ENCODE measurements at regions not wholly inside any gene's neighbourhood (a gene's known extent, or its start where the extent isn't known, plus 50 kb on each side); places are given as distances from the start of the nearest gene placed in this dataset.

DNA sequence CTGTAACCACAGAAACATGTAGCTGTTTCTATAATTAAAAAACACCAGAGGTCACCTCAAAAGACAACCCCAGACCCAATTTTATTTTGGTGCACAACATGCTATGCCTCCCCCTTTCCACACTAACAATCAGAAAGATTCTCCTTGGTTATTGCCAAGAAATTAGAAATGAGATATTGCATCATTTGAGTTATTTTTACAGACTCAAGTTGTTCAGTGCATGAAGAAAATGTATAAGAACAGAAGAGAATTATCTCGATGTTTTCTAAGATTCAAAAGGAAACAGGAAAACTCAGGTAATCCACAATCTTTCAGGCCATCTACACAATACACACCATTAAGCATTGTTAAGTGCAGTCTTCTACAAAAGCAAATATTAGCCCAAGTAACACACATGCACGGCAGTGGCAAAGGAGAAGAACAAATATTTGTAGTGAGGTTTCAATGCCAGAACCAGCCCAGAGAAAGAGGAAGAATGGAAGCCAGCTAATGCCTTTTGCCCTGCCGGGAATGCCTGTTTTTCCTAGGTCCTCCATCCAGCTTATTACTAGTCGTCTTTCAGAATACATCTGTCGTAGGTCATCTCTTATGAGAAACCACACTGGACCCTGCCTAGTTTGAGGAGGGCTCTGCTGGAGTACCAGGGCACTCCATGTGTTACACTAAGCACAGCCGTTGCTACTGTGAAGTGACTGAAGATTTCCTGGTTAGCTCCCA lies 67.6 kb upstream of the C1GALT1 start:
- DNase-seq (ENCODE audit: low read depth in 1 of 2, low spot score in 1 of 2), result no peak

DNA sequence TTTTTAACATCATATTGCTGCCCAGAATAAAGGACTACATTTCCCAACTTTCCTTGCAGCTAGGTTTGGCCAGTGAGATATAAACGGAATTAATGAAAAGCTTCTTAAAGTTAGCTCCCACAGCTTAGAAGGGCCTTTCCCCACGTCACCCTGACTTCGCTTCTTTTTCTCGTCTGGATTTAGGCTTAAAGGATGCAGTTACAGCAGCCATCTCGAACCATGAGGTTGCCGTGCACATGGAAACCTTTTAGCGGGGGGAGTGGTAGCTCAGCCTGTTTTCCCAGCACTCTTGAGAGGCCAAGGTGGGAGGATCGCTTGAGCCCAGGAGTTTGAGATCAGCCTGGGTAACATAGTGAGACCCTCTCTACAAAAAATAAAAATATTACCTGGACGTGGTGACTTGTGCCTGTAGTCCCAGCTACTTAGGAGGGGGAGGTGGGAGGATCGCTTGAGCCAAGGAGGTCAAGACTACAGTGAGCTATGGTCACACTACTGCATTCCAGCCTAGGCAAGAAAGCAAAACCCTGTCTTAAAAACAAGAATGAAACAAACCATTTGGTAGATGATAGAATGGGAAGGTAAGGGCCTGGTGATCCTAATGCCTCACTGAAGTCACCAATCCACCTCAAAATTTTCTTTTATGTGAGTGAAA lies 64.3 kb upstream of the C1GALT1 start:
- no peak for DNase-seq (ENCODE audit: low read depth in 1 of 2, low spot score in 1 of 2)

DNA sequence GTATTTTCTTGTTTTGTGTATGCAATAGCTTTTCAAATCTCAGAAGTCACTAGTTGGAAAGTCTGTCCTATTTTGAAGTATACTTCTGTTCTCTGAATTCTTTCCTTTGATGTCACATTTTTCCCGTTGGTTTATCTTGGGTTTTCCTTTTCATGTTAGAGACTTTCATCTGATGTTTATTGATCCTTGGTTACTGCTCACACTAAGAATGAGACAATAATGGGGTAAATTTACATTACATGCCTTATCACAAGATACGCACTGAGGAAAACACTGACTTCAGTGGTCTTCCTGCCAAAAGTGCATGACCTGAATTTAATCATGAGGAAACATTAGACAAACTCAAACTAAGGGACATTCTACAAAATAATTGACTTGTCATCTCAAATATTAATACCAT lies 63.5 kb upstream of the C1GALT1 start:
- DNase-seq (ENCODE audit: low read depth in 1 of 2, low spot score in 1 of 2), result no peak

DNA sequence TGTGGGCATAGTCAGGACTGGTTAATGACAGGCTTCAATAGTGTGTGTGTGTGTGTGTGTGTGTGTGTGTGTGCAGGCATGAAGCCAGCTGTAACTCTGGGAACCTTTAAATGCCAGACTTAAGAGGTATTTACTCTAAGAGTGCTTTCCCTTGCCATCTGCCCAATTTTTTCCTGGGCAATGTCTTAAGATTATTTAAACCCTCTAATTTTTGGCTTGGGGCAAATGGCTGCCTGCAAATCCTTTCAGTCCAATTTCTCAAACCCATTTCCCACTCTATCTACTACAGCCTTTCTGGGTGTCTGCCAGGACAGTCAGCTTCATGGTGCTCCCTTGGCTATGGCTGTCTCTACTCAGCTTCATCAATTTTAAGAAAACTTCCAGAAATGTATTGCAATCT lies 62.6 kb upstream of the C1GALT1 start:
- DNase-seq (ENCODE audit: low read depth in 1 of 2, low spot score in 1 of 2), result no peak

DNA sequence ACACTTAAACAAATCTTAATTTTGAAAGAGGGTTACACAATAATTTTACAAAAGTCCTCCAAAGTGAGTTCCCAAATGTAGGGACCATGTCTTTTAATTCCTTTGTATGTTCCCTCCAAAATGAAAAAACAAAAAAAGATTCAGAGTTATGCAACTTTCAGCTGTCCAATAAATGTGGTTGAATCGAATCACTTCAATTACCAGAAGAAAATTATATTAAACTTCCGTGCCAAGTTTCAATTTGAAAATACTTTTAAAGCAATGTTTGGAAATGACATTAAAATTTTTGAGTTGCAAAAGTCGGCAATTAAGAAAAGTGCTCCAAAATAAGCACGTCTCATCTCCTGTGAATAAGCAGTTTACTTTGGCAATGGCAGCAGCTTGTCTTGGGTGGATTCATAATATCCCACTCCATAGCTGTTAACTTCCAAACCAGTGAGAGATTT lies 60.3 kb upstream of the C1GALT1 start:
- no peak for DNase-seq (ENCODE audit: low read depth in 1 of 2, low spot score in 1 of 2)

DNA sequence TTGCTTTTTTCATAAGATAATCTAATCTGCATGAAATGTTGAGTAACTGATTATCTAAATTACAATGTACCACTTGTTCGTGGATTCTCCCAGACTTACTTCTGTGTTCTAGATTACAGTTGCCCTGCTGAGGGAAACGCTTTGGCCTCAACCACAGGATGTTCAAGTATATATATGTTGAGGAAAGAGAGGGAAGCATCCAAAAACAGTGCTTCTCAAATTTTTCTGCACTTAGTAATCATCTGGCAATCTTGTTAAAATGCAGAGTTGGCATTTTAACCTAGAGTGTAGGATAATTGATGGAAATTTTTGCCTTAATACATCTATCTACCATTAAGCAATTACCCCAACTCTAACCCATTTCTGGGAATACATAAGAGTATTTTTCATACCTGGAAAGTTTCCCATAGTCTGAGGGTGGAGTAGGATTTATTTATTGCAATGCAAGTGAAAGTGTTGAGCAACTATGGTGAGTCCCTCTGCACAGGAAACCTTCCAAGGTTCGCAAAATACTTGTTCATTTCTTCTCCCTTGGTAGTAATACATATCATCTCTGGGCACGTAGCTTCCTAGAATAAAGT lies 59.6 kb upstream of the C1GALT1 start:
- DNase-seq (ENCODE audit: low read depth in 1 of 2, low spot score in 1 of 2), result no peak

DNA sequence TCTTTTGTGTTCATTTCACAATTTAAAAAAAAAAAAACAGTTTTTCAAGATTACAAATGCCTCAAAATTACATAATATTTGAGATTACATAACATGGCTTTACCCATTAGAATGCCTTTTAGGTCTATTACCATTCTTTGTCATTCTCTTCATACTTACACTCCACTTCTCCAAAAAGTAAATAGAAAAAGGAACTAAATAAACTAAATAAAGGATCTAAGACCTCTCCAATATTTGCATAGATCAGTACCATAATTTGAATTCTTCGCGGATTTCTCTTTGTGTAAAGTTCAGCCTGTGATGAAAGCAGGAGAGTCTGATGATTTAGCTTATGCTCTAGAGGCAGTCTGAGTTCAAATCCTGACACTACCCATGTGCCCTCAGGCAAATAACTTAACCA lies 56.4 kb upstream of the C1GALT1 start:
- no peak for DNase-seq (ENCODE audit: low read depth in 1 of 2, low spot score in 1 of 2)

DNA sequence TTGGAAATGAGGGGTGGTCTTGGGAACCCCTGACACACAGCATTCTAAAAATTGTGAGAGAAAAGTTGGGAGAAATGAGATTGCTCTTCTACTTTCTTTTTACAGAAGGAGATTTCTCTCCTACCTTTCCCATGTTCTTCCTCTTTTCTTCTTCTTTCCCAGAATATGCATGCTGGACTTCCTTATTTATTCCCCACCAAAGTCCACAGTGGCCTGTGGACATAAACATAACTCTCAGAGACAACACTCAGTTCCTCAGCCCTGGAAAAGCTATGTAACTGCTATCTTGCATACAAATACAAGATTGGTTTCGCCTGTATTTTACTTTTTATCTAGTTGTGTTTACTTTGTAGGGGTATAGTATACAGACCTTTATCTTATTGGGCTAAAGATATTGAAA lies 54.6 kb upstream of the C1GALT1 start:
- no peak for DNase-seq (ENCODE audit: low read depth in 1 of 2, low spot score in 1 of 2)

DNA sequence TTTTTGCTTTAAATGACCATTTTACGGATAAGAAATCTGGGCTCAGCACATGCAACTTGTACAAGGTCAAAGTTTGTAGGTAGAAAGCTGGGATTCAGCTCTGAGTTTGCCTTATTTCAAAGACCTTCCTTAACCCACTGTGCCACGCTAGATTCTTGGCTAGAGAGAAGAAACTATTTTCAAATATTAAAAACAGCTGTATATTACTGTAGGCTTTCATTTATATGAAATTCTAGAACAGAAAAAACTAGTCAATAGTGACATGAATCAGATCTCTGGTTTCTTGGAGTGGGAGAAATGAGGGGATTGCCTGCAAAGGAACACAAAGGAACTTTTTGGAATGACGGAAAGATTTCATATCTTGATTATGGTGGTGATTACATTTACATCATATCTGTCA lies 53.0 kb upstream of the C1GALT1 start:
- DNase-seq (ENCODE audit: low read depth in 1 of 2, low spot score in 1 of 2), result no peak

DNA sequence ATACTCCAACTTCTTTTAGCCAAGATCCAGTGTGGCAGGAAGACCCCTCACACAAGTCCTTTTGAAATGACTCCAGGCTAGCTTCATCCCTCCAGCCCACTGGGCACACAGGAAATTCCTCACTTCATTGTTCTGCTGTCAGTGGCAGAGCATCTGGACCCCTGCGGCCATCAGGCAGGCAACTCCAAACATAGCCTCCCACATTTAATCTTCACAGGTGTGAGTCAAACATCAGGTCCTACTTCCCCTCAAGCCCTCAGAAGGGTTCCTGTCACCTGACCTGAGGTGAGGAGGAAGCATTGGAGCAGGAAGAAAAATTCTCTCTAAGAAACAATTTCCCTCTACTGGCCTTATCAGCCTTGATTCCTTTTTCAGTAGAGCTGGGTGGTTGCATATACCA lies 51.1 kb upstream of the C1GALT1 start:
- no peak for DNase-seq (ENCODE audit: low read depth in 1 of 2, low spot score in 1 of 2)
